ENCODE measurements at regions not wholly inside any gene's neighbourhood (a gene's known extent, or its start where the extent isn't known, plus 50 kb on each side); places are given as distances from the start of the nearest gene placed in this dataset.

GRCh38 chr20:62566771-62567170, 75.5 kb upstream of the SLCO4A1 start:
- no peaks in the 10 kb centered on the region for H3K36me3 ChIP-seq (ENCODE audit: insufficient read depth, low read length)
- DNase-seq: no peak
- no peak overlapping the region for H3K4me3 ChIP-seq (ENCODE audit: low read length)
- H3K27me3 Mint-ChIP-seq: peaks cover 20% of the 10 kb centered on the region
- H3K27me3 ChIP-seq (ENCODE audit: control insufficient read depth in 1 of 2, insufficient read depth in 2 of 2, low read length in 2 of 2): peaks cover 3 to 9% of the 10 kb centered on the region in 2 experiments
- no peak overlapping the region for H3K4me3 Mint-ChIP-seq
- H3K36me3 Mint-ChIP-seq (ENCODE audit: low read depth): no peaks in the 10 kb centered on the region
- peaks cover 2% of the 10 kb centered on the region for H3K9me3 Mint-ChIP-seq
- ChIA-PET CTCF (no interaction called here), POLR2A (no interaction called here)
- no peaks in the 10 kb centered on the region for H3K4me1 ChIP-seq (ENCODE audit: insufficient read depth, low read length)
- H3K9me3 ChIP-seq (ENCODE audit: control insufficient read depth in 1 of 2, insufficient read depth in 1 of 2, low read length in 2 of 2): peaks cover 0 to 2% of the 10 kb centered on the region in 2 experiments
- intact Hi-C loops (cut with DNase I, micrococcal nuclease): no loop called here
- H3K27ac Mint-ChIP-seq: no peak overlapping the region
- ATAC-seq (ENCODE audit: poor library complexity): no peak
- H3K27ac ChIP-seq (ENCODE audit: low read depth in 1 of 2, low read length in 2 of 2): no peak overlapping the region
- no peak for TF ChIP-seq CTCF (IDR thresholded peaks at IDR 0.05)
- no peaks in the 10 kb centered on the region for H3K4me1 Mint-ChIP-seq (ENCODE audit: low read depth)

- Mint-ChIP-seq H3K27me3 (peaks cover 17% of the 10 kb centered on the region), H3K27ac (no peak overlapping the region), H3K9me3 (peaks cover 2% of the 10 kb centered on the region), H3K4me3 (no peak overlapping the region), H3K36me3 (ENCODE audit: low read depth) (no peaks in the 10 kb centered on the region), H3K4me1 (ENCODE audit: low read depth) (no peaks in the 10 kb centered on the region)
- Histone ChIP-seq H3K27ac (ENCODE audit: low read depth in 1 of 2, low read length in 2 of 2) (no peak overlapping the region), H3K27me3 (ENCODE audit: control insufficient read depth in 1 of 2, insufficient read depth in 2 of 2, low read length in 2 of 2) (peaks cover 0 to 3% of the 10 kb centered on the region in 2 experiments), H3K36me3 (ENCODE audit: insufficient read depth, low read length) (no peaks in the 10 kb centered on the region), H3K4me3 (ENCODE audit: low read length) (no peak overlapping the region), H3K4me1 (ENCODE audit: insufficient read depth, low read length) (no peaks in the 10 kb centered on the region), H3K9me3 (ENCODE audit: control insufficient read depth in 1 of 2, insufficient read depth in 1 of 2, low read length in 2 of 2) (peaks cover 0 to 9% of the 10 kb centered on the region in 2 experiments)
- DNase-seq (no peak), ATAC-seq (ENCODE audit: poor library complexity) (no peak)
- POLR2A ChIA-PET: no interaction called here
- no peak for TF ChIP-seq CTCF (IDR thresholded peaks at IDR 0.05)
- CTCF ChIA-PET: no interaction called here
- intact Hi-C loops (cut with DNase I, micrococcal nuclease): no loop called here
These were observed 74.9 kb upstream of the SLCO4A1 start for GRCh38 chr20:62567246-62568044.

GRCh38 chr20:62568045-62568389, 74.3 kb upstream of the SLCO4A1 start:
- no peak overlapping the region for H3K4me3 ChIP-seq (ENCODE audit: low read length)
- peaks cover 2% of the 10 kb centered on the region for H3K9me3 Mint-ChIP-seq
- H3K27ac ChIP-seq (ENCODE audit: low read depth in 1 of 2, low read length in 2 of 2): no peak overlapping the region
- DNase-seq (no peak), ATAC-seq (ENCODE audit: poor library complexity) (no peak)
- no peaks in the 10 kb centered on the region for H3K36me3 ChIP-seq (ENCODE audit: insufficient read depth, low read length)
- no peak overlapping the region for H3K4me3 Mint-ChIP-seq
- peaks cover 0 to 2% of the 10 kb centered on the region in 2 experiments for H3K27me3 ChIP-seq (ENCODE audit: control insufficient read depth in 1 of 2, insufficient read depth in 2 of 2, low read length in 2 of 2)
- TF ChIP-seq CTCF (IDR thresholded peaks at IDR 0.05): no peak
- no peaks in the 10 kb centered on the region for H3K4me1 ChIP-seq (ENCODE audit: insufficient read depth, low read length)
- ChIA-PET CTCF (no interaction called here), POLR2A (no interaction called here)
- intact Hi-C loops (cut with DNase I, micrococcal nuclease): no loop called here
- peaks cover 13% of the 10 kb centered on the region for H3K27me3 Mint-ChIP-seq
- H3K27ac Mint-ChIP-seq: no peak overlapping the region
- H3K36me3 Mint-ChIP-seq (ENCODE audit: low read depth): no peaks in the 10 kb centered on the region
- H3K9me3 ChIP-seq (ENCODE audit: control insufficient read depth in 1 of 2, insufficient read depth in 1 of 2, low read length in 2 of 2): peaks cover 0 to 10% of the 10 kb centered on the region in 2 experiments
- no peaks in the 10 kb centered on the region for H3K4me1 Mint-ChIP-seq (ENCODE audit: low read depth)
